Endothelial cell of umbilical vein (primary cell): ENCODE measurements at regions not wholly inside any gene's neighbourhood (a gene's known extent, or its start where the extent isn't known, plus 50 kb on each side); places are given as distances from the start of the nearest gene placed in this dataset.

Experiments used
- BruUV-seq: library from RNA; stranded (reverse); fragments of 400-500 nt; replicated peaks from 2 replicates; lab custom pipeline; 2021; lab: Mats Ljungman, UMichigan
- CTCF ChIA-PET: fragments of 300-600, 350-600 bp; sonication (Branson Sonifier 250); formaldehyde crosslinking; loops from one replicate; lab custom pipeline; 2021; ENCODE audit warnings: antibody characterized with exemption, inconsistent platforms; lab: Charles Lee
- POLR2A ChIA-PET: fragments of 300-600, 350-600 bp; sonication (Branson Sonifier 250); formaldehyde crosslinking; loops from one replicate; lab custom pipeline; 2021; ENCODE audit warnings: antibody characterized with exemption, inconsistent platforms; lab: Charles Lee
- DNase-seq: peaks from one replicate; pipeline ENCODE4 v3.0.0-alpha.2; 2011; ENCODE audit warnings: low read depth, low spot score
- FAIRE-seq: peaks from 2 replicates; lab custom pipeline; 2011; peaks lifted over from hg19 to GRCh38; lab: Jason Lieb, UNC
- H2AFZ ChIP-seq: 2 replicates; pipeline ENCODE4 v1.6.0; 2012; ENCODE audit warnings: low read depth, low read length, control low read depth, inconsistent platforms
- H3K27ac ChIP-seq: 2 replicates; pipeline ENCODE4 v1.5.1; 2011; ENCODE audit warnings: low read depth, mild to moderate bottlenecking, control low read depth, low read length, moderate library complexity; ENCODE audit not compliant: insufficient read depth
- H3K27me3 ChIP-seq, 2 experiments: 2 replicates each; pipeline versions ENCODE4 v1.6.0 to v1.6.1; 2011; ENCODE audit warnings: low read length in 2 of 2, mixed read lengths in 1 of 2; ENCODE audit not compliant: control insufficient read depth in 2 of 2, insufficient read depth in 2 of 2
- H3K36me3 ChIP-seq, 2 experiments: 2 replicates in 1 of 2; 3 replicates in 1 of 2; pipeline ENCODE4 v1.5.1; 2011; ENCODE audit warnings: low read length in 2 of 2, mild to moderate bottlenecking in 1 of 2, moderate library complexity in 1 of 2; ENCODE audit not compliant: control insufficient read depth in 2 of 2, insufficient read depth in 2 of 2; ENCODE audit errors: extremely low read depth in 1 of 2
- H3K4me1 ChIP-seq: 3 replicates; pipeline ENCODE4 v1.5.1; 2011; ENCODE audit warnings: mild to moderate bottlenecking, low read length; ENCODE audit not compliant: control insufficient read depth, insufficient read depth; ENCODE audit errors: extremely low read depth
- H3K4me2 ChIP-seq: 2 replicates; pipeline ENCODE4 v1.6.1; 2011; ENCODE audit warnings: low read length, control low read depth, mixed read lengths; ENCODE audit not compliant: insufficient read depth
- H3K4me3 ChIP-seq, 3 experiments: fragments of 200-600 bp in 1 of 3; sonication (generic), shearing (Covaris generic) in 1 of 3; replicated peaks in 1 of 3; 2 replicates each; pipeline ENCODE4 v1.5.1; 2011 to 2016; ENCODE audit warnings: control low read depth in 3 of 3, low read length in 3 of 3, mild to moderate bottlenecking in 2 of 3, inconsistent platforms in 1 of 3, low read depth in 1 of 3, moderate library complexity in 1 of 3; ENCODE audit not compliant: insufficient read depth in 1 of 3
- H3K79me2 ChIP-seq: 2 replicates; pipeline ENCODE4 v1.6.0; 2012; ENCODE audit warnings: low read length, inconsistent platforms; ENCODE audit not compliant: control insufficient read depth, insufficient read depth
- H3K9ac ChIP-seq: replicated peaks from 2 replicates; pipeline ENCODE3; 2011; ENCODE audit warnings: low read length, control low read depth; ENCODE audit not compliant: insufficient read depth; ENCODE audit errors: extremely low read depth
- H3K9me1 ChIP-seq: replicated peaks from 3 replicates; pipeline ENCODE4 v1.6.0; 2011; ENCODE audit warnings: mild to moderate bottlenecking, low read length; ENCODE audit not compliant: control insufficient read depth, insufficient read depth; ENCODE audit errors: extremely low read depth
- H3K9me3 ChIP-seq: replicated peaks from 2 replicates; pipeline ENCODE4 v1.5.1; 2012; ENCODE audit warnings: low read length, inconsistent platforms; ENCODE audit not compliant: control insufficient read depth, insufficient read depth
- H4K20me1 ChIP-seq: replicated peaks from 2 replicates; pipeline ENCODE3; 2011; ENCODE audit warnings: mild to moderate bottlenecking, low read length; ENCODE audit not compliant: control insufficient read depth, insufficient read depth; ENCODE audit errors: extremely low read depth
- CTCF ChIP-seq, 2 donors: IDR thresholded peaks; 1 replicate in 1 of 2; 2 replicates in 1 of 2; pipeline ENCODE4 v1.5.1; 2011; ENCODE audit warnings: low read length in 2 of 2, mild to moderate bottlenecking in 2 of 2, moderate library complexity in 2 of 2, control low read depth in 1 of 2, inconsistent platforms in 1 of 2, low read depth in 1 of 2; ENCODE audit not compliant: insufficient read depth in 1 of 2; ENCODE audit errors: extremely low read depth in 1 of 2
- EZH2 ChIP-seq: IDR thresholded peaks from 2 replicates; pipeline ENCODE4 v1.6.1; 2012; ENCODE audit warnings: borderline replicate concordance, low read depth, mild to moderate bottlenecking, moderate library complexity, low read length, inconsistent platforms; ENCODE audit not compliant: severe bottlenecking
- FOS ChIP-seq: IDR thresholded peaks from 2 replicates; pipeline ENCODE4 v1.6.1; 2011; ENCODE audit warnings: mild to moderate bottlenecking, low read length, moderate library complexity, borderline replicate concordance; ENCODE audit not compliant: insufficient read depth
- GATA2 ChIP-seq: IDR thresholded peaks from 2 replicates; pipeline ENCODE4 v1.7.0; 2011; ENCODE audit warnings: low read depth, mild to moderate bottlenecking, moderate library complexity, mixed read lengths, low read length; ENCODE audit not compliant: insufficient read length, insufficient read depth
- JUN ChIP-seq: IDR thresholded peaks from 2 replicates; pipeline ENCODE4 v1.6.1; 2011; ENCODE audit warnings: borderline replicate concordance, low read depth; ENCODE audit not compliant: insufficient read length, insufficient read depth
- MAX ChIP-seq: IDR thresholded peaks from 2 replicates; pipeline ENCODE4 v1.6.1; 2011; ENCODE audit not compliant: insufficient read depth, insufficient read length
- MYC ChIP-seq: IDR thresholded peaks from one replicate; pipeline ENCODE4 v1.6.1; 2011; ENCODE audit warnings: mild to moderate bottlenecking, low read depth, low read length
- POLR2A ChIP-seq: IDR thresholded peaks from 2 replicates; pipeline ENCODE4 v1.6.1; 2012; ENCODE audit warnings: low read depth, mild to moderate bottlenecking, control low read depth, low read length
- POLR2AphosphoS5 ChIP-seq: IDR thresholded peaks from 2 replicates; pipeline ENCODE4 v1.6.1; 2012; ENCODE audit warnings: low read depth, mild to moderate bottlenecking, control low read depth, low read length, moderate library complexity; ENCODE audit not compliant: insufficient read depth
- dilution Hi-C: fragments of 300-500 bp; cut with MboI; formaldehyde crosslinking; loops from one replicate; pipeline ENCODE4 v1.15.0; 2019; ENCODE audit warnings: low sequenced_read_pairs; ENCODE audit not compliant: extremely low pct_ligation_motif_present
- intact Hi-C: fragments of 100-400 bp; cut with micrococcal nuclease; formaldehyde crosslinking; loops from one replicate; pipeline ENCODE4 v1.10.0; 2022

- no peak overlapping the region for H3K27ac ChIP-seq
- H3K27me3 ChIP-seq, result no peaks in the 10 kb centered on the region
- no peaks in the 10 kb centered on the region for H3K36me3 ChIP-seq
- H3K4me1 ChIP-seq, result no peaks in the 10 kb centered on the region
- no peak overlapping the region for H3K4me2 ChIP-seq
- BruUV-seq, result no TSS peak
- DNase-seq, result no peak
- H3K4me3 ChIP-seq, result no peak overlapping the region
- no peak overlapping the region for H2AFZ ChIP-seq
- no peaks in the 10 kb centered on the region for H3K9me3 ChIP-seq
- no peak for FAIRE-seq
- ChIA-PET POLR2A (no interaction called here), CTCF (no interaction called here)
- dilution Hi-C loops (no loop called here), intact Hi-C loops (no loop called here)
- no peaks in the 10 kb centered on the region for H4K20me1 ChIP-seq
- TF ChIP-seq POLR2A (no peak), MYC (no peak), GATA2 (no peak), POLR2AphosphoS5 (no peak), JUN (no peak), FOS (no peak), MAX (no peak), CTCF (IDR thresholded peaks at IDR 0.05; ENCODE audit: extremely low read depth in 1 of 2, insufficient read depth in 1 of 2, low read depth in 1 of 2, low read length in 2 of 2) (no peak), EZH2 (no peak)
- no peaks in the 10 kb centered on the region for H3K79me2 ChIP-seq
- H3K9me1 ChIP-seq, result no peaks in the 10 kb centered on the region
- no peak overlapping the region for H3K9ac ChIP-seq
Observed at GRCh38 chr9:86705490-86705889, 241.8 kb downstream of the GAS1 start.
